ENCODE measurements at regions not wholly inside any gene's neighbourhood (a gene's known extent, or its start where the extent isn't known, plus 50 kb on each side); places are given as distances from the start of the nearest gene placed in this dataset.

DNA sequence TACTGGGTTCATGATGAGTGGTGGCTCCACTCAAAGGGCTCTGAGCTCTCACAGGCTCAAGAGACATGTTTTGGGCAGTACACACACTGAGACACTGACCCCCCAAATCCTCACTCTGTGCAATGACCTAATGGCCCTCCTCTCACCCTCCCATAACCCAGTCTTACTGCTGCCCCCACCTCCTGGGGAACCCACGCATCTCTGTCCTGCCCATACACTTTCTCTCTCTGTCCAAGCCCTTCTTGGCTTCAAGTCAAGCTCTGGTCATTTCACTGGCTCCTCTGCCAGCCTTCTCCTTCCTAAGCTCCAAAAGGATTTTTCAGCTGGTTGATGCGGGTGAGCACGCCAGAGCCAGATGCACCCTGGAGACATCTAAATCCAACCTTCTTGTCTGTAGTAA lies 187.9 kb upstream of the TSHZ3 start:
- no peak for TF ChIP-seq EZH2 (conservative IDR thresholded peaks at IDR 0.05; ENCODE audit: low read depth, low read length)
- TF ChIP-seq CTCF (CRISPR knock-in tag; IDR thresholded peaks at IDR 0.05) = no peak
- no peak for TF ChIP-seq SP1 (IDR thresholded peaks at IDR 0.05)
- no peak for TF ChIP-seq SP1 (CRISPR knock-in tag; IDR thresholded peaks at IDR 0.05)
- no peak for TF ChIP-seq SRF (IDR thresholded peaks at IDR 0.05; ENCODE audit: low read depth, low read length)

Data from HepG2 (cell line).